ENCODE measurements at regions not wholly inside any gene's neighbourhood (a gene's known extent, or its start where the extent isn't known, plus 50 kb on each side); places are given as distances from the start of the nearest gene placed in this dataset.

- no peak for DNase-seq
- Histone ChIP-seq H3K27me3 (ENCODE audit: control insufficient read depth, insufficient read depth, low read length) (no peaks in the 10 kb centered on the region), H3K4me3 (ENCODE audit: low read length) (no peak overlapping the region), H3K4me1 (ENCODE audit: control insufficient read depth, insufficient read depth, low read length) (no peaks in the 10 kb centered on the region), H3K27ac (ENCODE audit: low read length) (no peak overlapping the region), H3K9me3 (ENCODE audit: control insufficient read depth, low read depth, low read length) (no peaks in the 10 kb centered on the region), H3K36me3 (ENCODE audit: control insufficient read depth, insufficient read depth, low read length) (no peaks in the 10 kb centered on the region)
- WGBS (ENCODE audit: insufficient coverage, low lambda C conversion rate), result 68% methylated on average over 4 of the region's 6 CpGs
Measured at GRCh38 chr3:104564045-104564643, 802.6 kb upstream of the ALCAM start.

DNA sequence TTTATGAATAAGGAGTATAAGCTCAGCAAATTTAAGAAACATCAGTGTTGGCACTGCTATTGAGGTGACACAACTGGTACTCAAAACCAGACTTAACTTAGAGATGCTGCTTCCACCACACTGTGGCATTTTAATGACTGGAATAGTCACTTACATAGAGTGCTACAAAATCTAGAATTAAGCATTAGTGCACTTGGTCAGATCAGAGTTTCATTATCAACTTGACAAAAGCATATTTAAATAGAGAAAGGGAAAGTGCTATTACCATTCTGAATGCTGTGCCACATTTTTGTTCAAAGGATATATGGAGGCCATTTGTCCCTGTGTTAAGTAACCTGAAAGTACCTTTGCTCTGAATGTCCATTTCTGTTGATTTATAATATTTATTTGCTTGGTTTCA lies 800.7 kb upstream of the ALCAM start:
- Histone ChIP-seq H3K4me3 (ENCODE audit: low read length) (no peak overlapping the region), H3K36me3 (ENCODE audit: control insufficient read depth, insufficient read depth, low read length) (no peaks in the 10 kb centered on the region), H3K9me3 (ENCODE audit: control insufficient read depth, low read depth, low read length) (no peaks in the 10 kb centered on the region), H3K27ac (ENCODE audit: low read length) (no peak overlapping the region), H3K4me1 (ENCODE audit: control insufficient read depth, insufficient read depth, low read length) (no peaks in the 10 kb centered on the region), H3K27me3 (ENCODE audit: control insufficient read depth, insufficient read depth, low read length) (no peaks in the 10 kb centered on the region)
- no peak for DNase-seq

DNA sequence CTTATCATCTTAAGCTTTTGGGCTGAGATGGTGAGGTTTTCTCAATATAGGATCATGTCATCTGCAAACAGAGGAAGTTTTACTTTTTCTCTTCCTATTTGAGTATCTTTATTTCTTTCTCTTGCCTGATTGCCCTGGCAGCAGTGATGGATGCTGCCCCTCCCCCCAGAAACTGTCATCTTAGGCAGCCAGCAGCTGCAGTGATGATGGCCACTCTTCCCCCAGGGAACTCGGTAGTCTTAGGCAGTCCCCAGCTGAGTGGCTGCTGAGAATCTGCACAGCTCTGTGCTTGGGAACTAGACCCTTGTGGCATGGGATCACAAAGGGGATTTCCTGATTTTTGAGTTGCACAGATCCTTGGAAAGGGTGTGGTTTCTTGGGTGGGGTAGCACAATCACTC lies 791.1 kb upstream of the ALCAM start:
- no peak overlapping the region for H3K4me3 ChIP-seq (ENCODE audit: low read length)
- H3K27me3 ChIP-seq (ENCODE audit: control insufficient read depth, insufficient read depth, low read length), result no peaks in the 10 kb centered on the region
- H3K36me3 ChIP-seq (ENCODE audit: control insufficient read depth, insufficient read depth, low read length), result no peaks in the 10 kb centered on the region
- no peak overlapping the region for H3K27ac ChIP-seq (ENCODE audit: low read length)
- no peak for DNase-seq
- peaks cover 10% of the 10 kb centered on the region for H3K9me3 ChIP-seq (ENCODE audit: control insufficient read depth, low read depth, low read length)
- no CpG with 5 or more reads among the region's 1 CpG for WGBS (ENCODE audit: insufficient coverage, low lambda C conversion rate)
- no peaks in the 10 kb centered on the region for H3K4me1 ChIP-seq (ENCODE audit: control insufficient read depth, insufficient read depth, low read length)

DNA sequence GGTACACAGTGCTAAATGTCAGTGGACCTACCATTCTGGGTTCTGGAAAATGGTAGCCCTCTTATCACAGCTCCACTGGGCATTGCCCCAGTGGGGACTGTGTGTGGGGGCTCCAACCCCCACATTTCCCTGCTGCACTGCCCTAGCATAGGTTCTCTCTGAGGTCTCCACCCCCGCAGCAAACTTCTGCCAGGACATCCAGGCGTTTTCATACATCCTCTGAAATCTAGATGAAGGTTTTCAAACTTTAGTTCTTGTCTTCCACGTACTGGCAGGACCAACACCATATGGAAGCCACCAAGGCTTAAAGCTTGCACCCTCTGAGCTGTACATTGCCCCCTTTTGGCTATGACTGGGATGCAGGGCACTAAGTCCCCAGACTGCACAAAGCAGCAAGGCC lies 788.2 kb upstream of the ALCAM start:
- Histone ChIP-seq H3K27me3 (ENCODE audit: control insufficient read depth, insufficient read depth, low read length) (no peaks in the 10 kb centered on the region), H3K27ac (ENCODE audit: low read length) (no peak overlapping the region), H3K4me1 (ENCODE audit: control insufficient read depth, insufficient read depth, low read length) (no peaks in the 10 kb centered on the region), H3K9me3 (ENCODE audit: control insufficient read depth, low read depth, low read length) (peaks cover 10% of the 10 kb centered on the region), H3K4me3 (ENCODE audit: low read length) (no peak overlapping the region), H3K36me3 (ENCODE audit: control insufficient read depth, insufficient read depth, low read length) (no peaks in the 10 kb centered on the region)
- DNase-seq, result no peak
- WGBS (ENCODE audit: insufficient coverage, low lambda C conversion rate), result no CpG with 5 or more reads among the region's 3 CpGs

DNA sequence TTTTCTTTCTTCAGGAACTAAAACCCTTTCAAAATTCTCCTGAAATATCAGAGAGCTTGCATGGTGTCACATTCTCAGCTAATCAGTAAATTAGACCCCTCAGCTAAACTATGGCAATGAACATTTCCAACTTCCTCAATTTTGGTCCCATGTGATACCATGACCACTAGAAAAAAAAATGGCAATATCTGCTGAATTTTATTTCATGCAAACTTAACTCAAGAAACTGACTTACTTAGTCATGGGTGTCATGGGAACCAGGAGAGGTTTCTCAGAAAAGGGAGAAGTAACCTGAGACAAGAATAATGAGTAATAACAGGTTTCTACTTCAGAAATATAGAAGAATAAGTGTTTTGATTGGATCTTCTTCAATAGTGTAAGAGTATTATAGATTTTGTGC lies 784.6 kb upstream of the ALCAM start:
- Histone ChIP-seq H3K9me3 (ENCODE audit: control insufficient read depth, low read depth, low read length) (peaks cover 4% of the 10 kb centered on the region), H3K27ac (ENCODE audit: low read length) (no peak overlapping the region), H3K27me3 (ENCODE audit: control insufficient read depth, insufficient read depth, low read length) (no peaks in the 10 kb centered on the region), H3K4me3 (ENCODE audit: low read length) (no peak overlapping the region), H3K36me3 (ENCODE audit: control insufficient read depth, insufficient read depth, low read length) (no peaks in the 10 kb centered on the region), H3K4me1 (ENCODE audit: control insufficient read depth, insufficient read depth, low read length) (no peaks in the 10 kb centered on the region)
- no peak for DNase-seq

DNA sequence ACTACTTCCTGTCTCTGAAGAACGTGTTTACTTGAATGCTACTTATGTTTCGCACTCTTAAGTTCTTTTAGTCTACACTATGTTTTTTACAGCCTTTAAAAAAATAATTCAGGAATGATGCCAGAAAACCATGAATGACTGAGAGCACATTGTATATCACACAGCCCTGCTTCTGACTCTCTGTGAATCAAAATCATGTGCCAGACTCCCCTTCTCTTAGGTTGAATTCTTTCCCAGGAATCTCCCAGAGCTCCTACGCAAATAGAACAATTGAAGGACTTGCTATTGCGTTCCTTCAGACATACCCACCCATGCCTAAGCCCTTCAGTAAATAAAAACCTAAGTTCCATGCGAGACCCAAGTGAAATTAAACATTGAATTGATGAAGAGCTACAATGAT lies 782.0 kb upstream of the ALCAM start:
- H3K9me3 ChIP-seq (ENCODE audit: control insufficient read depth, low read depth, low read length), result no peaks in the 10 kb centered on the region
- no peaks in the 10 kb centered on the region for H3K36me3 ChIP-seq (ENCODE audit: control insufficient read depth, insufficient read depth, low read length)
- DNase-seq, result no peak
- no peak overlapping the region for H3K27ac ChIP-seq (ENCODE audit: low read length)
- WGBS (ENCODE audit: insufficient coverage, low lambda C conversion rate), result no CpG with 5 or more reads among the region's 5 CpGs
- no peaks in the 10 kb centered on the region for H3K4me1 ChIP-seq (ENCODE audit: control insufficient read depth, insufficient read depth, low read length)
- H3K27me3 ChIP-seq (ENCODE audit: control insufficient read depth, insufficient read depth, low read length), result no peaks in the 10 kb centered on the region
- H3K4me3 ChIP-seq (ENCODE audit: low read length), result no peak overlapping the region

DNA sequence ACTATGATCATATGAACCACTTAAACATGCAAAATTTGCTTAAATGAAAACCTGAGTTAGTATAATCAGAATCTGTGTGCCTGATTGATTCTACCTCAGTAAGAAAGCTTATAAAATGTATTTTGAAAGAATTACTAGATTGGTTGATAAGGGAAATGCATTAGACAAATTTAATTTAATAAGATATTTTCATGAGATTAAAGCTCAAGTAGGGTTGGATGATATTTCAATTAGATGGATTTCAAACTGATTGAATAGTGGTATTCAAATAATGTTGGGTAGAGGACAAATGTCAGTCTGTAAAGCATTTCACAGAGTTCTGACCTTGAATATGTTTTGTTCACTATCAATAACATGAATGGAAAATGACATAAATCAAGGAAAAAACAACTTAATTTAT lies 780.4 kb upstream of the ALCAM start:
- Histone ChIP-seq H3K27me3 (ENCODE audit: control insufficient read depth, insufficient read depth, low read length) (no peaks in the 10 kb centered on the region), H3K27ac (ENCODE audit: low read length) (no peak overlapping the region), H3K4me1 (ENCODE audit: control insufficient read depth, insufficient read depth, low read length) (no peaks in the 10 kb centered on the region), H3K9me3 (ENCODE audit: control insufficient read depth, low read depth, low read length) (no peaks in the 10 kb centered on the region), H3K4me3 (ENCODE audit: low read length) (no peak overlapping the region), H3K36me3 (ENCODE audit: control insufficient read depth, insufficient read depth, low read length) (no peaks in the 10 kb centered on the region)
- DNase-seq, result no peak

DNA sequence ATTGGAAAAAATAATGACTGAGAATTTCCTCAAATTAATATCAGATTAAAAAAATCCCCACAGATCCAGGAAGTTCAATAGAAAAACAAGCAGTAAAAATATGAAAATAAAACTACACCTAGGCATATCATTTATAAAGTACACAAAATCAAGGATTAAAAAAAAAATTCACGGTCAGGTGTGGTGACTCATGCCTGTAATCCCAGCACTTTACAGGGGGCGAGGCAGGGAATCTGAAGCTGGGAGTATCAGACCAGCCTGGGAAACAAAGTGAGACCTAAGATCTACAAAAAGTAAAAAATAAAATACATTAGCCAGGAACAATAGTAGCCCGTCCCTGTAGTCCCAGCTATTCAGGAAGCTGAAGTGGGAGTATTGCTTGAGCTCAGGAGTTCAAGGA lies 778.3 kb upstream of the ALCAM start:
- Histone ChIP-seq H3K36me3 (ENCODE audit: control insufficient read depth, insufficient read depth, low read length) (no peaks in the 10 kb centered on the region), H3K27ac (ENCODE audit: low read length) (no peak overlapping the region), H3K27me3 (ENCODE audit: control insufficient read depth, insufficient read depth, low read length) (no peaks in the 10 kb centered on the region), H3K4me1 (ENCODE audit: control insufficient read depth, insufficient read depth, low read length) (no peaks in the 10 kb centered on the region), H3K9me3 (ENCODE audit: control insufficient read depth, low read depth, low read length) (no peaks in the 10 kb centered on the region), H3K4me3 (ENCODE audit: low read length) (no peak overlapping the region)
- no peak for DNase-seq
- WGBS (ENCODE audit: insufficient coverage, low lambda C conversion rate), result 57% methylated on average over 1 of the region's 3 CpGs

DNA sequence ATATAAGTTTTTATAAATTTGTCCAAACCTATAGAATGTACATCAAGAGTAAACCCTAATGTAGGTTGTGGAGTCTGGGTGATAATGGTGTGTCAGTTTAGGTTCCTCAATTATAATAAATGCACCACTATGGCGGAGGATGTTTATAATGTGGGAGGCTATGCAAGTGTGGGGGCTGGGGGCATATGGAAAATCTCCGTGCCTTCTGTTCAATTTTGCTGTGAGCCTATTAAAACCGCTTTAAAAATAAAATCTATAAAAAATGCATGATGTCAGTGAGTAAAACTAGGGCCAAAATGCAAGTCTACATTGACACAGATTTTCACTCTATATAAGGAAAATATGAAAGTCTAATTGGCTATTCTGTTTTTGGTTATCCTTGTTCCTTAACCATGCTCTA lies 774.9 kb upstream of the ALCAM start:
- Histone ChIP-seq H3K4me3 (ENCODE audit: low read length) (no peak overlapping the region), H3K27ac (ENCODE audit: low read length) (no peak overlapping the region), H3K27me3 (ENCODE audit: control insufficient read depth, insufficient read depth, low read length) (no peaks in the 10 kb centered on the region), H3K9me3 (ENCODE audit: control insufficient read depth, low read depth, low read length) (no peaks in the 10 kb centered on the region), H3K4me1 (ENCODE audit: control insufficient read depth, insufficient read depth, low read length) (no peaks in the 10 kb centered on the region), H3K36me3 (ENCODE audit: control insufficient read depth, insufficient read depth, low read length) (no peaks in the 10 kb centered on the region)
- no peak for DNase-seq
- 100% methylated on average over 2 of the region's 3 CpGs for WGBS (ENCODE audit: insufficient coverage, low lambda C conversion rate)

DNA sequence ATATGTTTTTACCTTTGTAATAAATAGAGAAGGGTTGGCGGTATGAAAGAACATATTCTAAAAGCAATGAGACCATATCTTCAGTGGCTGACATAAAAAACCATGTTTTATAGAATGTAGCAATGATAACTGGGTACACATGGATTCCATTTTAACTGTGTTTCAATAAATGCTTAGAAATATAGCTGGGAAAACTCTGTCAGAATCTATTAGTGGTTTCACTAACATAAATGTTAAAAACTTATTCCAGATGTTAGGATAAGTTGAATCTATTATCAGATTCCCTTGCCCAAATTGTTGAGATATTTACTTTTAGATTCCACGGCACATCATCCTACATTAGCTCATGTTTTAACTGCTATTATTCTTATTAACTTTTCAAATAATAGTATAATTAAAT lies 772.2 kb upstream of the ALCAM start:
- H3K4me3 ChIP-seq (ENCODE audit: low read length), result no peak overlapping the region
- no peak for DNase-seq
- no peaks in the 10 kb centered on the region for H3K4me1 ChIP-seq (ENCODE audit: control insufficient read depth, insufficient read depth, low read length)
- H3K9me3 ChIP-seq (ENCODE audit: control insufficient read depth, low read depth, low read length), result no peaks in the 10 kb centered on the region
- H3K36me3 ChIP-seq (ENCODE audit: control insufficient read depth, insufficient read depth, low read length), result no peaks in the 10 kb centered on the region
- WGBS (ENCODE audit: insufficient coverage, low lambda C conversion rate), result 100% methylated on average over 2 of the region's 2 CpGs
- H3K27ac ChIP-seq (ENCODE audit: low read length), result no peak overlapping the region
- H3K27me3 ChIP-seq (ENCODE audit: control insufficient read depth, insufficient read depth, low read length), result no peaks in the 10 kb centered on the region

GRCh38 chr3:104596054-104596453 lies 770.7 kb upstream of the ALCAM start:
- Histone ChIP-seq H3K36me3 (ENCODE audit: control insufficient read depth, insufficient read depth, low read length) (no peaks in the 10 kb centered on the region), H3K4me1 (ENCODE audit: control insufficient read depth, insufficient read depth, low read length) (no peaks in the 10 kb centered on the region), H3K4me3 (ENCODE audit: low read length) (no peak overlapping the region), H3K27ac (ENCODE audit: low read length) (no peak overlapping the region), H3K27me3 (ENCODE audit: control insufficient read depth, insufficient read depth, low read length) (no peaks in the 10 kb centered on the region), H3K9me3 (ENCODE audit: control insufficient read depth, low read depth, low read length) (no peaks in the 10 kb centered on the region)
- WGBS (ENCODE audit: insufficient coverage, low lambda C conversion rate), result 100% methylated on average over 1 of the region's 2 CpGs
- no peak for DNase-seq
